Right lobe of liver (tissue), 6 donors: ENCODE measurements at regions not wholly inside any gene's neighbourhood (a gene's known extent, or its start where the extent isn't known, plus 50 kb on each side); places are given as distances from the start of the nearest gene placed in this dataset.
A peak's percentile ranks its signal among the peaks of the same experiment; 100 is the strongest.

Experiments
- ATAC-seq, 4 donors: fragments of 200-7000 bp; cut with Tn5 transposase; one replicate each; pipeline ENCODE4 v1.9.1; 2020; ENCODE audit warnings: mild to moderate bottlenecking in 4 of 4, moderate library complexity in 4 of 4
- DNase-seq, 3 donors: peaks; one replicate each; pipeline ENCODE4 v3.0.0-alpha.2; 2020
- H3K27ac ChIP-seq, 3 donors: fragments of 200-600 bp; one replicate each; pipeline ENCODE4 v1.8.0; 2022
- H3K27me3 ChIP-seq, 2 donors: fragments of 200-600 bp; one replicate each; pipeline ENCODE4 v1.8.0; 2022
- H3K36me3 ChIP-seq, 4 donors: fragments of 200-600 bp; sonication (generic) in 1 of 4; one replicate each; pipeline versions ENCODE4 v1.5.1 to v1.8.0; 2017 to 2022; ENCODE audit warnings: control low read depth in 1 of 4
- H3K4me1 ChIP-seq, 4 donors: fragments of 200-600 bp; sonication (generic) in 1 of 4; one replicate each; pipeline versions ENCODE4 v1.5.1 to v1.8.0; 2017 to 2022; ENCODE audit warnings: control low read depth in 1 of 4
- H3K4me3 ChIP-seq, 3 donors: fragments of 200-600 bp; one replicate each; pipeline ENCODE4 v1.8.0; 2022
- H3K9me3 ChIP-seq, 4 donors: fragments of 200-600 bp; sonication (generic) in 1 of 4; one replicate each; pipeline versions ENCODE4 v1.5.1 to v1.8.0; 2017 to 2022; ENCODE audit warnings: control low read depth in 1 of 4
- CTCF ChIP-seq, 4 donors: fragments of 200-600 bp in 3 of 4; fragments of 450-650 bp in 1 of 4; IDR thresholded peaks; one replicate each; pipeline versions ENCODE4 v1.5.1 to v1.8.0; 2016 to 2022; ENCODE audit warnings: antibody characterized with exemption in 4 of 4, mild to moderate bottlenecking in 2 of 4
- POLR2A ChIP-seq: fragments of 450-650 bp; IDR thresholded peaks from one replicate; pipeline ENCODE4 v1.6.1; 2017; ENCODE audit warnings: antibody characterized with exemption, mild to moderate bottlenecking
- WGBS: methylation state at CpG from one replicate; pipeline ENCODE4 v1.1.6; 2018; ENCODE audit warnings: low coverage, low lambda C conversion rate; ENCODE audit not compliant: insufficient coverage; ENCODE audit errors: missing lambda C conversion rate; 5-methylcytosine and 5-hydroxymethylcytosine counted together
- intact Hi-C, 2 donors: fragments of 100-400 bp; cut with DNase I; formaldehyde crosslinking; loops; one replicate each; pipeline versions ENCODE4 v1.11.2 to v1.14.1; 2022
- donor health status: DM: no; HTN: yes; CAD: no.
- donor health status: DM: no; HTN: no; CAD: no.
- donor health status: DM: no; HTN: no; CAD: no.
- donor health status: DM: no; HTN: yes; CAD: no.
- donor health status: DM: no; HTN: yes; CAD: no.

- Histone ChIP-seq H3K27me3 (no peaks in the 10 kb centered on the region), H3K27ac (no peak overlapping the region), H3K4me3 (no peak overlapping the region), H3K36me3 (no peaks in the 10 kb centered on the region), H3K9me3 (no peaks in the 10 kb centered on the region), H3K4me1 (no peaks in the 10 kb centered on the region)
- ATAC-seq (no peak), DNase-seq (no peak)
- intact Hi-C loops: no loop called here
- TF ChIP-seq CTCF (IDR thresholded peaks at IDR 0.05) (no peak), POLR2A (no peak)
Observed at GRCh38 chr16:48734220-48734619, 124.2 kb upstream of the N4BP1 start.

GRCh38 chr16:48704710-48705109, 94.7 kb upstream of the N4BP1 start:
- 57% methylated on average over 1 of the region's 1 CpG for WGBS

DNA sequence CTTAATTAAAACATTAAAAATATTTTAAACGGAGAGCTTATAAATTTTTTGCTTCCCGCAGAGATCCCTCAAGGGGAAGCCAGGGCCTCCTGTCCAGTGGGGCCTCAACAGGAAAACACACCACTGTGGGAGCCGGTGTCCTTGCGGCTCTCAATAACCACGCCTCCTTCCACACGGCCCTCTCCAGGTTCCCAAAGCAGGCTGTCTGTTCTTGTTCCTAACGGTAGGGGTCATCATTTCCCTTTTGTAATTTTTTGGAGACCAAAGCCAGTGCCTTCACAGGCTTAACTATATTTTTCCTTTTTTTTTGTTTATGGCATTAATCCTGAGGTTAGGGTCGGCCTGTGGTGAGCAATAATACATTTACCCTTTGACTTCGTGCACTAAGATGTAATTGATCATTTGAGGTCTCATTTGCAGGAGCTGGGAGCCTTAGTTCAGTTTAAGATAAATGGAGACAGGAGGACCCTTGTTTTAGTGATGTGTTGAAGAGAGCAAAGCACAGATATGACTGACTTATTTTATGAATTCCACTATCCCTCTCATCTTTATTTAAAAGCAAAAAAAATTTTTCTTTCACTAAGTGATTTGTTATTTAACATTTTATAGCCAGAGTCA, 77.5 kb upstream of the N4BP1 start:
- DNase-seq: peak; percentile 43 to 58 (median 58)
- Histone ChIP-seq H3K36me3 (no peaks in the 10 kb centered on the region), H3K4me3 (no peak overlapping the region), H3K9me3 (no peaks in the 10 kb centered on the region), H3K27ac (no peak overlapping the region), H3K4me1 (no peaks in the 10 kb centered on the region), H3K27me3 (no peaks in the 10 kb centered on the region)
- WGBS: 1% methylated on average over 9 of the region's 9 CpGs
- TF ChIP-seq POLR2A (no peak), CTCF (IDR thresholded peaks at IDR 0.05) (peak; percentile 54 to 82 (median 74))
- intact Hi-C loops: loop anchor here (5.0 kb wide), 1 partner anchor 665 kb away; no protein-coding TSS in a partner anchor
- ATAC-seq: peak; percentile 95 to 97 (median 96)

More at GRCh38 chr16:48704710-48705109, 94.7 kb upstream of the N4BP1 start:
- Histone ChIP-seq H3K4me1 (no peaks in the 10 kb centered on the region), H3K4me3 (no peak overlapping the region), H3K36me3 (no peaks in the 10 kb centered on the region), H3K9me3 (no peaks in the 10 kb centered on the region), H3K27ac (no peak overlapping the region), H3K27me3 (no peaks in the 10 kb centered on the region)
- intact Hi-C loops: no loop called here
- DNase-seq: no peak
- no peak for ATAC-seq
- TF ChIP-seq POLR2A (no peak), CTCF (IDR thresholded peaks at IDR 0.05) (no peak)

- Histone ChIP-seq H3K9me3 (no peaks in the 10 kb centered on the region), H3K36me3 (no peaks in the 10 kb centered on the region), H3K27ac (no peak overlapping the region), H3K27me3 (no peaks in the 10 kb centered on the region), H3K4me1 (no peaks in the 10 kb centered on the region), H3K4me3 (no peak overlapping the region)
- ATAC-seq (no peak), DNase-seq (no peak)
- intact Hi-C loops: no loop called here
- no peak for TF ChIP-seq CTCF (IDR thresholded peaks at IDR 0.05)
- TF ChIP-seq POLR2A: no peak
- 69% methylated on average over 2 of the region's 2 CpGs for WGBS
Observed at GRCh38 chr16:48684148-48684547, 74.2 kb upstream of the N4BP1 start.

GRCh38 chr16:48682971-48683370, 73.0 kb upstream of the N4BP1 start:
- Histone ChIP-seq H3K9me3 (no peaks in the 10 kb centered on the region), H3K27me3 (no peaks in the 10 kb centered on the region), H3K27ac (no peak overlapping the region), H3K4me1 (no peaks in the 10 kb centered on the region), H3K4me3 (no peak overlapping the region), H3K36me3 (no peaks in the 10 kb centered on the region)
- 54% methylated on average over 3 of the region's 3 CpGs for WGBS
- intact Hi-C loops: no loop called here
- TF ChIP-seq POLR2A (no peak), CTCF (IDR thresholded peaks at IDR 0.05) (no peak)
- no peak for ATAC-seq
- DNase-seq: no peak
